K562 (cell line): ENCODE measurements at regions not wholly inside any gene's neighbourhood (a gene's known extent, or its start where the extent isn't known, plus 50 kb on each side); places are given as distances from the start of the nearest gene placed in this dataset.
"Not testable (repeated sequence)": the region's sequence is repeated elsewhere in the genome, so short reads cannot be mapped to it uniquely, and the experiment has no call there.

ENCODE experiments used
- ATAC-seq: fragments of 200-7000 bp; cut with Tn5 transposase; 3 replicates; pipeline ENCODE4 v1.9.1; 2020; ENCODE audit warnings: moderate library complexity
- BruUV-seq: library from RNA; stranded (reverse); fragments of 400-500 nt; replicated peaks from 2 replicates; lab custom pipeline; 2021; lab: Mats Ljungman, UMichigan
- CTCF ChIA-PET: fragments of 300-600 bp; formaldehyde crosslinking; extraction: SDS; loops from one replicate; lab custom pipeline; 2021; ENCODE audit warnings: low intra/inter-chr PET ratio; lab: Yijun Ruan, JAX
- POLR2A ChIA-PET: fragments of 300-600, 350-650 bp; sonication (Branson Sonifier 250); formaldehyde crosslinking; extraction: SDS; loops from one replicate; lab custom pipeline; 2021; ENCODE audit warnings: antibody characterized with exemption, inconsistent platforms; lab: Yijun Ruan, JAX
- DNase-seq, 4 experiments: peaks; one replicate each; pipeline versions ENCODE4 v3.0.0 to v3.0.0-alpha.2; 2011 to 2018; ENCODE audit warnings: low spot score in 3 of 4, mixed read lengths in 3 of 4; ENCODE audit errors: extremely low read depth in 1 of 4
- FAIRE-seq: peaks from 2 replicates; lab custom pipeline; 2011; peaks lifted over from hg19 to GRCh38; lab: Jason Lieb, UNC
- H2AFZ ChIP-seq: 2 replicates; pipeline ENCODE4 v1.6.0; 2011; ENCODE audit warnings: low read depth, low read length, control low read depth, inconsistent platforms
- H3K27ac ChIP-seq: fragments of 200-600 bp; 3 replicates; pipeline ENCODE4 v1.8.0; 2011; ENCODE audit warnings: low read depth, mild to moderate bottlenecking, control low read depth, inconsistent platforms, low read length, moderate library complexity, mixed read lengths; ENCODE audit errors: extremely low read depth
- H3K27me3 ChIP-seq, 2 experiments: fragments of 300-600 bp in 1 of 2; 2 replicates in 1 of 2; 3 replicates in 1 of 2; pipeline versions ENCODE4 v1.6.0 to v1.8.0; 2011; ENCODE audit warnings: inconsistent platforms in 2 of 2, low read length in 2 of 2, mild to moderate bottlenecking in 1 of 2, mixed read lengths in 1 of 2, moderate library complexity in 1 of 2; ENCODE audit not compliant: control insufficient read depth in 2 of 2, insufficient read depth in 2 of 2
- H3K36me3 ChIP-seq: fragments of 300-600 bp; 3 replicates; pipeline ENCODE4 v1.8.0; 2011; ENCODE audit warnings: mild to moderate bottlenecking, low read length, inconsistent platforms; ENCODE audit not compliant: control insufficient read depth, insufficient read depth
- H3K4me1 ChIP-seq, 2 experiments: fragments of 200-600 bp in 1 of 2; replicated peaks in 1 of 2; 2 replicates in 1 of 2; 3 replicates in 1 of 2; pipeline versions ENCODE4 v1.5.1 to v1.8.0; 2011; ENCODE audit warnings: inconsistent platforms in 2 of 2, low read length in 2 of 2, mild to moderate bottlenecking in 1 of 2, mixed read lengths in 1 of 2, moderate library complexity in 1 of 2; ENCODE audit not compliant: control insufficient read depth in 2 of 2, insufficient read depth in 2 of 2
- H3K4me2 ChIP-seq: 2 replicates; pipeline ENCODE4 v1.6.1; 2011; ENCODE audit warnings: low read length, control low read depth, inconsistent platforms, mixed read lengths; ENCODE audit not compliant: insufficient read depth
- H3K4me3 ChIP-seq: fragments of 200-600 bp; sonication (generic), shearing (Covaris generic); 2 replicates; pipeline ENCODE4 v1.5.1; 2016; ENCODE audit warnings: control low read depth, inconsistent platforms
- H3K79me2 ChIP-seq: fragments of 200-600 bp; 3 replicates; pipeline ENCODE4 v1.8.0; 2011; ENCODE audit warnings: low read length, inconsistent platforms; ENCODE audit not compliant: control insufficient read depth, insufficient read depth
- H3K9ac ChIP-seq, 2 experiments: 2 replicates each; pipeline versions ENCODE4 v1.6.0 to v1.6.1; 2011; ENCODE audit warnings: low read depth in 2 of 2, low read length in 2 of 2, control low read depth in 1 of 2, inconsistent platforms in 1 of 2, mild to moderate bottlenecking in 1 of 2, mixed read lengths in 1 of 2; ENCODE audit not compliant: insufficient read depth in 1 of 2
- H3K9me1 ChIP-seq: one replicate; pipeline ENCODE4 v1.6.0; 2011; ENCODE audit warnings: inconsistent platforms, mild to moderate bottlenecking, low read length, moderate library complexity; ENCODE audit not compliant: control insufficient read depth, insufficient read depth
- H3K9me3 ChIP-seq: replicated peaks from 2 replicates; pipeline ENCODE4 v1.5.1; 2011; ENCODE audit warnings: low read depth, low read length, inconsistent platforms; ENCODE audit not compliant: control insufficient read depth, insufficient read depth
- H4K20me1 ChIP-seq: replicated peaks from 2 replicates; pipeline ENCODE4 v1.6.1; 2011; ENCODE audit warnings: low read length, inconsistent platforms, mixed read lengths; ENCODE audit not compliant: control insufficient read depth, insufficient read depth
- DEAF1 ChIP-seq: fragments of 450-650 bp; formaldehyde crosslinking; IDR thresholded peaks from 2 replicates; pipeline ENCODE4 v1.4.0; 2020; ENCODE audit warnings: mild to moderate bottlenecking, moderate library complexity
- ETV1 ChIP-seq: fragments of 450-650 bp; conservative IDR thresholded peaks from 2 replicates; pipeline ENCODE4 v1.6.1; 2016; ENCODE audit warnings: missing genetic modification characterization, control low read depth, low read depth, missing compliant biosample characterization
- KLF13 ChIP-seq: fragments of 450-650 bp; IDR thresholded peaks from 2 replicates; pipeline ENCODE4 v1.6.1; 2016; ENCODE audit warnings: missing genetic modification characterization, low read depth, mild to moderate bottlenecking, missing compliant biosample characterization, moderate library complexity, borderline replicate concordance
- RFX1 ChIP-seq: fragments of 450-650 bp; IDR thresholded peaks from 2 replicates; pipeline ENCODE4 v1.6.1; 2016; ENCODE audit warnings: mild to moderate bottlenecking, moderate library complexity
- WGBS: fragments of 100-300 bp; shearing (Covaris generic); methylation state at CpG from one replicate; pipeline ENCODE4 v1.1.6; 2016; ENCODE audit warnings: low coverage, mixed read lengths; ENCODE audit not compliant: insufficient coverage; ENCODE audit errors: missing lambda C conversion rate; 5-methylcytosine and 5-hydroxymethylcytosine counted together
- in situ Hi-C: fragments of 300-500 bp; cut with MboI; formaldehyde crosslinking; loops from 4 replicates; pipeline ENCODE4 v1.15.0; 2018; ENCODE audit warnings: inconsistent platforms, mixed read lengths
- intact Hi-C: fragments of 100-400 bp; cut with micrococcal nuclease; formaldehyde crosslinking; loops from 2 replicates; pipeline ENCODE4 v1.14.2; 2022
- TF ChIP-seq, protein P1 (sequence below): fragments of 250-450 bp; sonication (Bioruptor Pico); IDR thresholded peaks from 2 replicates; pipeline ENCODE4 v1.4.0; 2020; ENCODE audit warnings: borderline replicate concordance

DNA sequence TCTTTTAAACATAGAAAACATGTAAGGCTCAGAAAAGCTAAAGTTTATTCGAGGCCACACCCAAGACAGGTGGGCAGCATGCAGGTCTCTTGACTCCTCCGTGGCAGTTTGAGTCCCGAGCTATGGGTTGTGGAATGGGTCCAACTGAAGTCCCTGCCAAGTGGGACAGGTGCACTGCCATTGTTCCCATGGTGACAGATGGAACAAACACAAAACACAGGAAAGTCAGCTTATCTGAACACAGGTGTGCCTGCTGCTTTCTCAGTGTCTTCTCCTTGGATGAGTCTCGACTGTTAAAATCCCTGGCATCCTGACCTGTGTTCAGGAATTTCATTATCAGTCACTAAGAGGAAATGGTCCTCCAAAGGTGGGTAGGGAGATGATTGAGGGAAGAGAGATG, 99.0 kb upstream of the RAB4A start:
- ChIA-PET CTCF (no interaction called here), POLR2A (interaction anchor here (0.7 to 2.3 kb wide), 2 partner anchors 11 to 21 kb away, joined by 3 to 7 read pairs; no protein-coding TSS in a partner anchor)
- intact Hi-C loops: no loop called here
- no TSS peak for BruUV-seq
- Histone ChIP-seq H3K4me1 (no peaks in the 10 kb centered on the region), H3K79me2 (no peaks in the 10 kb centered on the region), H3K9me3 (no peaks in the 10 kb centered on the region), H3K9me1 (no peaks in the 10 kb centered on the region), H3K4me3 (no peak overlapping the region), H2AFZ (no peak overlapping the region), H3K27ac (no peak overlapping the region), H4K20me1 (no peaks in the 10 kb centered on the region), H3K36me3 (no peaks in the 10 kb centered on the region), H3K27me3 (peaks cover 26 to 39% of the 10 kb centered on the region in 2 experiments), H3K9ac (no peak overlapping the region), H3K4me2 (no peak overlapping the region)
- DNase-seq: no peak
- no peak for ATAC-seq
- TF ChIP-seq, protein P1, sequence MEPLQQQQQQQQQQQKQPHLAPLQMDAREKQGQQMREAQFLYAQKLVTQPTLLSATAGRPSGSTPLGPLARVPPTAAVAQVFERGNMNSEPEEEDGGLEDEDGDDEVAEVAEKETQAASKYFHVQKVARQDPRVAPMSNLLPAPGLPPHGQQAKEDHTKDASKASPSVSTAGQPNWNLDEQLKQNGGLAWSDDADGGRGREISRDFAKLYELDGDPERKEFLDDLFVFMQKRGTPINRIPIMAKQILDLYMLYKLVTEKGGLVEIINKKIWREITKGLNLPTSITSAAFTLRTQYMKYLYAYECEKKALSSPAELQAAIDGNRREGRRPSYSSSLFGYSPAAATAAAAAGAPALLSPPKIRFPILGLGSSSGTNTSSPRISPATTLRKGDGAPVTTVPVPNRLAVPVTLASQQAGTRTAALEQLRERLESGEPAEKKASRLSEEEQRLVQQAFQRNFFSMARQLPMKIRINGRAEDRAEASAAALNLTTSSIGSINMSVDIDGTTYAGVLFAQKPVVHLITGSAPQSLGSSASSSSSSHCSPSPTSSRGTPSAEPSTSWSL: no peak
- no peak for TF ChIP-seq DEAF1 (CRISPR knock-in tag)
- no peak for TF ChIP-seq KLF13 (tag)
- TF ChIP-seq ETV1 (tag): no peak
- peak; percentile 19; the same call in 1 of the 2 replicates for TF ChIP-seq RFX1
- WGBS: 0% methylated on average over 4 of the region's 4 CpGs
- in situ Hi-C loops: no loop called here
- FAIRE-seq: no peak

DNA sequence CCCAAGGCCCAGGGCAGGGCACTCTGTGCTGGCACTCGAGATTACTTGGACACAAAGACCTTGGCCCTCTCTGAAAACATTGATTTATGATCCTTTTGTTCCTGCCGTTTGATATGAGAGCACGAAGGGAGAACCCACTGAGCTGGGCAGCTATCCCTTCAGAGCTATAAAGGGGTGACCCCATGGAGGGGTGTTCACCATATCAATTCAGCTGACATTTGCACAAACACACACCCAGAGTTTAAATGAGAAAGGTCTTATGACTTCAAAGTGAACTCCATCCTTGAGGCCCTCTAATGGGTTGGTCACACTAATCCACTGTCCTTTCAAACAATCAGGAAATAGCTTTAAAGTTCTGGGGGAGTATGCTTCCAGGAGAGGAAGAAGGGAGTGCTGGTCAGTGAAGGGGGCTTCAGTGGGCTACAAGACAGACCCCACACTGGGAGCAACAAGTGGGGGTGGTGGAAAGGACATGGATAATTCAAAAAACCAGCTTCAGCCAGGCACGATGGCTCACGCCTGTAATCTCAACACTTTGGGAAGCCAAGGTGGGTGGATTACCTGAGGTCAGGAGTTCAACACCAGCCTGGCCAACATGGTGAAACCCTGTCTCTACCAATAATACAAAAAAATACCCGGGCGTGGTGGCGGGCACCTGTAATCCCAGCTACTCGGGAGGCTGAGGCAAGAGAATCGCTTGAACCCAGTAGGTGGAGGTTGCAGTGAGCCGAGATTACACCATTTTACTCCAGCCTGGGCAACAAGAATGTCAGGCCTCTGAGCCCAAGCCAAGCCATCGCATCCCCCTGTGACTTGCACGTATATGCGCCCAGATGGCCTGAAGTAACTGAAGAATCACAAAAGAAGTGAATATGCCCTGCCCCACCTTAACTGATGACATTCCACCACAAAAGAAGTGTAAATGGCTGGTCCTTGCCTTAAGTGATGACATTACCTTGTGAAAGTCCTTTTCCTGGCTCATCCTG, 97.1 kb upstream of the RAB4A start:
- H3K79me2 ChIP-seq, BruUV-seq, H3K27ac ChIP-seq, H3K9me3 ChIP-seq, FAIRE-seq, H3K9ac ChIP-seq, H3K4me2 ChIP-seq, H3K9me1 ChIP-seq, intact Hi-C loops, H3K36me3 ChIP-seq, CTCF ChIA-PET, in situ Hi-C loops, H4K20me1 ChIP-seq, ATAC-seq, H3K4me3 ChIP-seq, DNase-seq, H3K4me1 ChIP-seq, H2AFZ ChIP-seq: not testable (repeated sequence)
- H3K27me3 ChIP-seq: peaks cover 13 to 30% of the 10 kb centered on the region in 2 experiments
- POLR2A ChIA-PET: interaction anchor here (0.6 to 2.3 kb wide), 4 partner anchors 10 to 82 kb away, joined by 3 to 7 read pairs (median 4); no protein-coding TSS in a partner anchor
- 1% methylated on average over 14 of the region's 14 CpGs for WGBS
